Erythroblast (primary cell): ENCODE measurements at regions not wholly inside any gene's neighbourhood (a gene's known extent, or its start where the extent isn't known, plus 50 kb on each side); places are given as distances from the start of the nearest gene placed in this dataset.

Experiments used
- GATA1 ChIP-seq: IDR thresholded peaks from 2 replicates; pipeline ENCODE4 v1.6.1; 2011; ENCODE audit warnings: low read depth, mild to moderate bottlenecking, control low read depth, low read length, moderate library complexity
- POLR2A ChIP-seq: IDR thresholded peaks from 2 replicates; pipeline ENCODE4 v1.6.1; 2011; ENCODE audit warnings: mild to moderate bottlenecking, low read length

- no peak for TF ChIP-seq POLR2A
- no peak for TF ChIP-seq GATA1
Measured at GRCh38 chr11:127965939-127966668, 621.3 kb downstream of the ETS1 start.
